ENCODE measurements at regions not wholly inside any gene's neighbourhood (a gene's known extent, or its start where the extent isn't known, plus 50 kb on each side); places are given as distances from the start of the nearest gene placed in this dataset.
A peak's percentile ranks its signal among the peaks of the same experiment; 100 is the strongest.
"Not testable (repeated sequence)": the region's sequence is repeated elsewhere in the genome, so short reads cannot be mapped to it uniquely, and the experiment has no call there.

GRCh38 chr16:29268348-29268747, 138.2 kb downstream of the NPIPB11 start:
- FAIRE-seq; H3K4me3 ChIP-seq; H3K9me1 ChIP-seq (ENCODE audit: control insufficient read depth, insufficient read depth, low read length); H3K27me3 ChIP-seq (ENCODE audit: control insufficient read depth in 2 of 2, insufficient read depth in 2 of 2, low read length in 2 of 2); H3K79me2 ChIP-seq (ENCODE audit: control insufficient read depth, insufficient read depth, low read length); POLR2A ChIA-PET; H3K4me2 ChIP-seq (ENCODE audit: insufficient read depth, low read length); H3K9ac ChIP-seq (ENCODE audit: insufficient read depth in 1 of 2, low read depth in 2 of 2, low read length in 2 of 2); ATAC-seq; H4K20me1 ChIP-seq (replicated peaks; ENCODE audit: control insufficient read depth, insufficient read depth, low read length); BruUV-seq (replicated peaks); intact Hi-C loops (cut with micrococcal nuclease); H3K9me3 ChIP-seq (replicated peaks; ENCODE audit: control insufficient read depth, insufficient read depth, low read depth, low read length); DNase-seq (ENCODE audit: extremely low read depth in 1 of 4, low spot score in 3 of 4); H2AFZ ChIP-seq (ENCODE audit: low read depth, low read length); H3K27ac ChIP-seq (ENCODE audit: extremely low read depth, low read depth, low read length); CTCF ChIA-PET (ENCODE audit: low intra/inter-chr PET ratio); H3K36me3 ChIP-seq (ENCODE audit: control insufficient read depth, insufficient read depth, low read length): not testable (repeated sequence)
- in situ Hi-C loops (cut with MboI), result loop anchor here (10.0 kb wide), 1 partner anchor 294 kb away; the partner anchor contains the start of gene SPNS1
- H3K4me1 ChIP-seq (replicated peaks in 1 of 2; ENCODE audit: control insufficient read depth in 2 of 2, insufficient read depth in 2 of 2, low read length in 2 of 2), result peaks cover 18 to 21% of the 10 kb centered on the region in 2 experiments
- 26% methylated on average over 14 of the region's 14 CpGs for WGBS (ENCODE audit: insufficient coverage, low coverage, missing lambda C conversion rate)
- TF ChIP-seq CTCF (IDR thresholded peaks at IDR 0.05 in 2 of 3, conservative IDR thresholded peaks at IDR 0.05 in 1 of 3; ENCODE audit: insufficient read depth in 2 of 3, low read depth in 1 of 3, low read length in 3 of 3), result peak in 1 of 3 experiments; percentile 17; a peak in 1 of 6 replicates

- CTCF ChIA-PET (ENCODE audit: low intra/inter-chr PET ratio); H3K9me1 ChIP-seq (ENCODE audit: control insufficient read depth, insufficient read depth, low read length); H2AFZ ChIP-seq (ENCODE audit: low read depth, low read length); BruUV-seq (replicated peaks); DNase-seq (ENCODE audit: extremely low read depth in 1 of 4, low spot score in 3 of 4); H3K4me2 ChIP-seq (ENCODE audit: insufficient read depth, low read length); ATAC-seq; H3K9ac ChIP-seq (ENCODE audit: insufficient read depth in 1 of 2, low read depth in 2 of 2, low read length in 2 of 2); H3K9me3 ChIP-seq (replicated peaks; ENCODE audit: control insufficient read depth, insufficient read depth, low read depth, low read length); H3K36me3 ChIP-seq (ENCODE audit: control insufficient read depth, insufficient read depth, low read length); H3K79me2 ChIP-seq (ENCODE audit: control insufficient read depth, insufficient read depth, low read length); FAIRE-seq; H3K4me3 ChIP-seq; intact Hi-C loops (cut with micrococcal nuclease); H3K27me3 ChIP-seq (ENCODE audit: control insufficient read depth in 2 of 2, insufficient read depth in 2 of 2, low read length in 2 of 2); POLR2A ChIA-PET; H3K27ac ChIP-seq (ENCODE audit: extremely low read depth, low read depth, low read length); H4K20me1 ChIP-seq (replicated peaks; ENCODE audit: control insufficient read depth, insufficient read depth, low read length): not testable (repeated sequence)
- 53% methylated on average over 4 of the region's 6 CpGs for WGBS (ENCODE audit: insufficient coverage, low coverage, missing lambda C conversion rate)
- H3K4me1 ChIP-seq (replicated peaks in 1 of 2; ENCODE audit: control insufficient read depth in 2 of 2, insufficient read depth in 2 of 2, low read length in 2 of 2), result peaks cover 19 to 21% of the 10 kb centered on the region in 2 experiments
- in situ Hi-C loops (cut with MboI), result loop anchor here (10.0 kb wide), 1 partner anchor 293 kb away; the partner anchor contains the start of gene SPNS1
Observed at GRCh38 chr16:29267891-29268290, 138.6 kb downstream of the NPIPB11 start.

GRCh38 chr16:29267055-29267619, 139.4 kb downstream of the NPIPB11 start:
- ATAC-seq; H3K27me3 ChIP-seq (ENCODE audit: control insufficient read depth in 2 of 2, insufficient read depth in 2 of 2, low read length in 2 of 2); H3K9ac ChIP-seq (ENCODE audit: insufficient read depth in 1 of 2, low read depth in 2 of 2, low read length in 2 of 2); intact Hi-C loops (cut with micrococcal nuclease); H4K20me1 ChIP-seq (replicated peaks; ENCODE audit: control insufficient read depth, insufficient read depth, low read length); H3K9me1 ChIP-seq (ENCODE audit: control insufficient read depth, insufficient read depth, low read length); H3K9me3 ChIP-seq (replicated peaks; ENCODE audit: control insufficient read depth, insufficient read depth, low read depth, low read length); POLR2A ChIA-PET; CTCF ChIA-PET (ENCODE audit: low intra/inter-chr PET ratio); H2AFZ ChIP-seq (ENCODE audit: low read depth, low read length); H3K36me3 ChIP-seq (ENCODE audit: control insufficient read depth, insufficient read depth, low read length); DNase-seq (ENCODE audit: extremely low read depth in 1 of 4, low spot score in 3 of 4); BruUV-seq (replicated peaks); H3K4me3 ChIP-seq; FAIRE-seq; H3K4me2 ChIP-seq (ENCODE audit: insufficient read depth, low read length); H3K79me2 ChIP-seq (ENCODE audit: control insufficient read depth, insufficient read depth, low read length); H3K27ac ChIP-seq (ENCODE audit: extremely low read depth, low read depth, low read length): not testable (repeated sequence)
- peaks cover 24 to 27% of the 10 kb centered on the region in 2 experiments for H3K4me1 ChIP-seq (replicated peaks in 1 of 2; ENCODE audit: control insufficient read depth in 2 of 2, insufficient read depth in 2 of 2, low read length in 2 of 2)
- in situ Hi-C loops (cut with MboI), result loop anchor here (10.0 kb wide), 1 partner anchor 292 kb away; the partner anchor contains the start of gene SPNS1
- 68% methylated on average over 12 of the region's 16 CpGs for WGBS (ENCODE audit: insufficient coverage, low coverage, missing lambda C conversion rate)

All from K562 (cell line).